OCI-LY3 (cell line): ENCODE measurements at regions not wholly inside any gene's neighbourhood (a gene's known extent, or its start where the extent isn't known, plus 50 kb on each side); places are given as distances from the start of the nearest gene placed in this dataset.

Experiments used
- EZH2phosphoT487 ChIP-seq: fragments of 200-600 bp; shearing (Covaris generic); IDR thresholded peaks from 2 replicates; pipeline ENCODE4 v1.6.1; 2018; ENCODE audit warnings: antibody characterized with exemption, mixed run types, low read depth
- TF ChIP-seq, protein P1 (sequence below): fragments of 200-600, 300-600 bp; sonication (generic); IDR thresholded peaks from 2 replicates; pipeline ENCODE4 v1.5.1; 2014; ENCODE audit warnings: antibody characterized with exemption, low read length, low read depth

DNA sequence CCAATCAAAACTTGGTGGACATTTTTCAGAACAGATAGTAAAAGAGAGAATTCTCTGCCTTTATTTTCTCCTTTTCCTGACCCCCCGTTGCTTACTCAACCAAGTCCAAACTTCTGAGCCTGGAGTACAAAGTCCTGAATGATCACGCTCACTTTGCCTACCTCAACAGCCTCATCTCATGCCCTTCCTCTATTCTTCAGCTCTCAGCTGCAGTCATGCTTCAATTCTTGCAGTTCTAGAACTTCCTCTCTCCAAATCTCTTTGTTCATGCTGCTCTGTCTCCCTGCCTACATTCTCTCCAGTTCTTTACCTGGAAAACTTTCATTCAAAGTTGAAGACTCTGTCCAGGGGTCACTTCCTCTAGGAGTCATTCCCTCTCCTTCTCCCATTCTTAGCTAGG, 398.5 kb upstream of the SLC24A2 start:
- TF ChIP-seq, protein P1, sequence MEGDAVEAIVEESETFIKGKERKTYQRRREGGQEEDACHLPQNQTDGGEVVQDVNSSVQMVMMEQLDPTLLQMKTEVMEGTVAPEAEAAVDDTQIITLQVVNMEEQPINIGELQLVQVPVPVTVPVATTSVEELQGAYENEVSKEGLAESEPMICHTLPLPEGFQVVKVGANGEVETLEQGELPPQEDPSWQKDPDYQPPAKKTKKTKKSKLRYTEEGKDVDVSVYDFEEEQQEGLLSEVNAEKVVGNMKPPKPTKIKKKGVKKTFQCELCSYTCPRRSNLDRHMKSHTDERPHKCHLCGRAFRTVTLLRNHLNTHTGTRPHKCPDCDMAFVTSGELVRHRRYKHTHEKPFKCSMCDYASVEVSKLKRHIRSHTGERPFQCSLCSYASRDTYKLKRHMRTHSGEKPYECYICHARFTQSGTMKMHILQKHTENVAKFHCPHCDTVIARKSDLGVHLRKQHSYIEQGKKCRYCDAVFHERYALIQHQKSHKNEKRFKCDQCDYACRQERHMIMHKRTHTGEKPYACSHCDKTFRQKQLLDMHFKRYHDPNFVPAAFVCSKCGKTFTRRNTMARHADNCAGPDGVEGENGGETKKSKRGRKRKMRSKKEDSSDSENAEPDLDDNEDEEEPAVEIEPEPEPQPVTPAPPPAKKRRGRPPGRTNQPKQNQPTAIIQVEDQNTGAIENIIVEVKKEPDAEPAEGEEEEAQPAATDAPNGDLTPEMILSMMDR = no peak
- TF ChIP-seq EZH2phosphoT487 = no peak
